ENCODE measurements at regions not wholly inside any gene's neighbourhood (a gene's known extent, or its start where the extent isn't known, plus 50 kb on each side); places are given as distances from the start of the nearest gene placed in this dataset.

DNA sequence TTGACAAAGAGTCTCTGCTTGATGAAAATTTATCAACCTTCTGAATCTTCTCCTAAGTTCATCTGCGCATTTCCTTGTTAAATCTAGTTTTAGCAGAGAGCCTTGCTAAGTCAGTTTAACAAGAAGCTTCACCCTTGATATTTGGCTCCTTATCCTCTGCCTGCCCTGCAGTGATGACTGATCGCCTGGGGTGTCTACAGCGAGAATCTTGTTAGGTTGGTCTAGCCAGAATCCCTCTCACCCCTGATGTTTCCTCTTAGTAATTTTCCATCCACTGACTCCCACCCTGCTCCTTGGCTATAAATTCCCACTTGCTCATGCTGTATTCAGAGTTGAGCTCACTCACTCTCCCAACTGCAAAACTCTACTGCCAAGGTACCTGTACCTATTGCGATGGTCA, 114.1 kb downstream of the TENT5A start:
- DNase-seq (ENCODE audit: extremely low read depth, insufficient read length) = no peak
- H3K4me3 ChIP-seq (replicated peaks; ENCODE audit: low read depth, low read length) = no peak overlapping the region
- no peaks in the 10 kb centered on the region for H3K36me3 ChIP-seq (ENCODE audit: control insufficient read depth, insufficient read depth, low read length)
- no peaks in the 10 kb centered on the region for H3K27me3 ChIP-seq (replicated peaks; ENCODE audit: control insufficient read depth, insufficient read depth, low read length)
- TF ChIP-seq, protein P1, sequence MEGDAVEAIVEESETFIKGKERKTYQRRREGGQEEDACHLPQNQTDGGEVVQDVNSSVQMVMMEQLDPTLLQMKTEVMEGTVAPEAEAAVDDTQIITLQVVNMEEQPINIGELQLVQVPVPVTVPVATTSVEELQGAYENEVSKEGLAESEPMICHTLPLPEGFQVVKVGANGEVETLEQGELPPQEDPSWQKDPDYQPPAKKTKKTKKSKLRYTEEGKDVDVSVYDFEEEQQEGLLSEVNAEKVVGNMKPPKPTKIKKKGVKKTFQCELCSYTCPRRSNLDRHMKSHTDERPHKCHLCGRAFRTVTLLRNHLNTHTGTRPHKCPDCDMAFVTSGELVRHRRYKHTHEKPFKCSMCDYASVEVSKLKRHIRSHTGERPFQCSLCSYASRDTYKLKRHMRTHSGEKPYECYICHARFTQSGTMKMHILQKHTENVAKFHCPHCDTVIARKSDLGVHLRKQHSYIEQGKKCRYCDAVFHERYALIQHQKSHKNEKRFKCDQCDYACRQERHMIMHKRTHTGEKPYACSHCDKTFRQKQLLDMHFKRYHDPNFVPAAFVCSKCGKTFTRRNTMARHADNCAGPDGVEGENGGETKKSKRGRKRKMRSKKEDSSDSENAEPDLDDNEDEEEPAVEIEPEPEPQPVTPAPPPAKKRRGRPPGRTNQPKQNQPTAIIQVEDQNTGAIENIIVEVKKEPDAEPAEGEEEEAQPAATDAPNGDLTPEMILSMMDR (IDR thresholded peaks at IDR 0.05; ENCODE audit: insufficient read depth, low read length, poor library complexity, severe bottlenecking) = no peak

DNA sequence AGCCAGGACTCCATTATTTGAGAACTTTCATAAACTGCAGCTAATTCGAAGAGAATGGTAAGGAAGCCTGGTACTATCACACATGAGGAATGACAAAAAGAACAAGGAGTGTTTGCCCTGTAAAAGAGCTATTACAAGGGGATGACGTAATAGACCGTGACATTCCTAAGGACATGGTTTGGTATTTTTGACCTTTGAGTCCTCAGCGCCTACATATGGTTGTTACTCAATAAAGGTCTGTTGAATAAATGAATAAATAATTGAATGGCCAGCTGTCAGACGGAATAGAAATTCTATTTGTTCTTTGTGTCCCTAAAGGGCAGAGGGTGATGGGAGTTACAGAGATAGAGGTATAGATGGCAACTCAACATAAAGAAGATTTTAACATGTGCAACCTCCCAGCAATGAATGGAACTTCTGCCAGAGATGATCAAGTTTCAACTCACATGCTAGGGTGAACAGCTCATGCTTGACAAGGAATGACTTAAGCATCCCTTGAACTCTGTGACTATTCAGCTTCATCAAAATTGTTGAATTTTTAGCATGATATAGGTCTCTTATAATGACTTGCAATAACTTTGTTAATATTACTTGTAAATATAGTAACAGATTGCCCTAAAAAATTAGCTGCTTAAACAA, 115.4 kb downstream of the TENT5A start:
- no peak for DNase-seq (ENCODE audit: extremely low read depth, insufficient read length)

DNA sequence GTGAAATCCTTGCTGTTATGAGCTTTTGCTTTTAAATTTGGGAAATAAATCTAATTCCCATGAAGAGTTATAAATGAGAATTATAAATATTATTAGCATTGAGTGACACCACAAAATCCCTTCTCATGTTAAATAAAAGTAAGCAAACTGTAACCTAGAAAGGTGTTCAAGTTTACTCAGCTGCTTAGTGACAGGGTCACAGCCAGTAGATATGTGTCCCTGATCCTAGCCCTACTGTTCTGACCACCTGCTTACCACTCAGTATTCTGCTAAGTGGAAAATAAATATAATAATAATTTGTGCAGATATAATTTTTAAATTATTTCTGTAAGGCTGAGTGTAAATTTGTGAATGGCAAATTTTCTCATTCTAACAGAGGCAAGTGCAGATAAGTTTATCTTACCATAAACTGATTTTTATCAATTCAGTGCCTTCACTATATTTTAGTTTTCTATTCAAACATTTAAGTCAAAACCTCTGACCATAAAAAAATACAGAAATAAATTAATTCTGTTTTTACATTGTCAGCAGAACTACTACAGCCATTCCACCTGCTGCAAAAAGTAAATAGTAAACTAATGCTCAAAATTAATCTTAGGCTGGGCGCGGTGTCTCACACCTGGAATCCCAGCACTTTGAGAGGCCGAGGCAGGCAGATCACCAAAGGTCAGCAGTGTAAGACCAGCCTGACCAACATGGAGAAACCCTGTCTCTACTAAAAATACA, 118.2 kb downstream of the TENT5A start:
- Histone ChIP-seq H3K36me3 (ENCODE audit: control insufficient read depth, insufficient read depth, low read length) (no peaks in the 10 kb centered on the region), H3K27me3 (replicated peaks; ENCODE audit: control insufficient read depth, insufficient read depth, low read length) (no peaks in the 10 kb centered on the region), H3K4me3 (replicated peaks; ENCODE audit: low read depth, low read length) (no peak overlapping the region)
- DNase-seq (ENCODE audit: extremely low read depth, insufficient read length) = no peak
- TF ChIP-seq, protein P1 (IDR thresholded peaks at IDR 0.05; ENCODE audit: insufficient read depth, low read length, poor library complexity, severe bottlenecking) = no peak

More for the DNA sequence above, 115.4 kb downstream of the TENT5A start:
- no peak overlapping the region for H3K4me3 ChIP-seq (replicated peaks; ENCODE audit: low read depth, low read length)
- no peaks in the 10 kb centered on the region for H3K36me3 ChIP-seq (ENCODE audit: control insufficient read depth, insufficient read depth, low read length)
- H3K27me3 ChIP-seq (replicated peaks; ENCODE audit: control insufficient read depth, insufficient read depth, low read length) = no peaks in the 10 kb centered on the region
- TF ChIP-seq, protein P1 (IDR thresholded peaks at IDR 0.05; ENCODE audit: insufficient read depth, low read length, poor library complexity, severe bottlenecking) = no peak

DNA sequence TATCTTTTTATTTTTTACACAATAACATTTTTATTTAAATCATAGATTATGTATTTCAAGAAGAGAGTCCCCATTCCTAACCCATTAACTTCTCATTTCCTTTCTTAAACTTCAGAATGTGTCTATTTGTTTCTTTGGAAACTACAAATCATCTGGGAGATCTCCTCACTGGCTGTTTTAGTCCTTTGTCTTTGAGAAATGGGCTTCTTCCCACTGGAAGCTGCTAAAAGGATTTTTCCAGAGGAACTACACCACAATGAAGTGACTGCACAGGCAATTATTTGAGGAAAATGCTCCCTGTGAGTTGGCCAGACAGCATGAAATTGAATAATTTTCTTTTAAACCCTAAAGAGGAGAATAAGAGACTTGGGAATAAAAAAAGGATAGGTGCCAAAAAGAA, 119.1 kb downstream of the TENT5A start:
- no peak for DNase-seq (ENCODE audit: extremely low read depth, insufficient read length)
- H3K27me3 ChIP-seq (replicated peaks; ENCODE audit: control insufficient read depth, insufficient read depth, low read length) = no peaks in the 10 kb centered on the region
- TF ChIP-seq, protein P1 (IDR thresholded peaks at IDR 0.05; ENCODE audit: insufficient read depth, low read length, poor library complexity, severe bottlenecking) = no peak
- no peaks in the 10 kb centered on the region for H3K36me3 ChIP-seq (ENCODE audit: control insufficient read depth, insufficient read depth, low read length)
- H3K4me3 ChIP-seq (replicated peaks; ENCODE audit: low read depth, low read length) = no peak overlapping the region

DNA sequence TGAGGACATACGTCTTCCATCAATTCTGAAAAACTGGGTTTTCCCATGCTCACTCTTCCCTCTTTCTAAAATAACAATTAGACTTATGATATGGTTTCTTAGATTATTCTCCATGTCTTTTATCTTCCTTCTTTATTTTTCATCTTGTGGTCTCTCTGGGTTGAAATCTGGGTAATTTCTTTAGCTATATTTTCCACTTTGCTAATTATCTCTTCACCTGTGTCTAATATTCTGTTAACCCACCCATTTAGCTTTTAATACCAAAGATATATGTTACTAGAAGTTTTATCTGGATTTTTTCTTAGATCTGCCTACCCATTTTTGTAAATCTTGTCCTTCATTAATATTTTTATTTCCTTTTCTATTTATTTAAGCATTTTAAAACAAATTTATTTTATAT, 121.8 kb downstream of the TENT5A start:
- H3K36me3 ChIP-seq (ENCODE audit: control insufficient read depth, insufficient read depth, low read length) = no peaks in the 10 kb centered on the region
- TF ChIP-seq, protein P1 (IDR thresholded peaks at IDR 0.05; ENCODE audit: insufficient read depth, low read length, poor library complexity, severe bottlenecking) = no peak
- no peak overlapping the region for H3K4me3 ChIP-seq (replicated peaks; ENCODE audit: low read depth, low read length)
- DNase-seq (ENCODE audit: extremely low read depth, insufficient read length) = no peak
- no peaks in the 10 kb centered on the region for H3K27me3 ChIP-seq (replicated peaks; ENCODE audit: control insufficient read depth, insufficient read depth, low read length)
